ENCODE measurements at regions not wholly inside any gene's neighbourhood (a gene's known extent, or its start where the extent isn't known, plus 50 kb on each side); places are given as distances from the start of the nearest gene placed in this dataset.

- no peak for DNase-seq
Observed at GRCh38 chr7:25279705-25280104, 51.4 kb upstream of the NPVF start.

DNA sequence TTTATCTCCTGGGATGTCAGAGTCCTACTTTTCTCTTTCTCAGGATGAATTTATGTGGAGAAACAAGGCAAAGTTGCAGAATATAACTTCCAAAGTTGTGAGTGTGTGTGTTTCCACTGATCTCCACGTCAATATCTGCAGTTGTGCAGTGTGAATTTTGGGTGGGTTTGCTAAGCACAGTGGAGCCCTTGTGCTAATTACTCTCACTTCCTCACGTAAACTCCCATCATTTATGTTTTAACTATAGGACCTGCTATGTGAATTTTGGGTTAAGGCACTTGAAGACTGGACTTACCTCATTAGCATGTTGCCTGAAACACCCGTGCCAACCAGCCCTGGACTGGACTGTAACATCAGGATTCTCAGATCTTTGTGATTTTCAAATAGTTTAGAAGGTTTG, 51.9 kb upstream of the NPVF start:
- no peak for DNase-seq

GRCh38 chr7:25282194-25282593, 53.9 kb upstream of the NPVF start:
- DNase-seq: no peak

DNA sequence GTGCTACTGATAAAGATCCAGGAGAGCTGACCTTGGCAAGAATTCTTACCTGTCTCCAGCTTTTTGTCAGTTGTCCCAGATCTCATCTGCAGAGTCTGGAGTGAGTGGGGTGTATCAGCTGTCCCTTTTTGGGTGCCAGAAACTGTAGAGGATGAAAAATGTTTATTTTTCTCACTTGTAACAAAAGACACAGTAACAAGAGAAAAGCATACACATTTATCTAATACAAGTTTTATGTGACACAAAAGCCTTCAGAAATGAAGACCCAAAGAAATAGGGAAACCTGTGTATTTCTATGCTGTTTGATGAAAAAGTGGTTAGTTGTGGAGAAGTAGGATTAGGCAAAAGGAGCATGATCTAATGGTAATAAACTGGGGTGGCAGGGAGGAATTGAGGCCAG, 58.5 kb upstream of the NPVF start:
- DNase-seq: no peak

- DNase-seq: no peak
Observed at GRCh38 chr7:25287291-25287690, 59.0 kb upstream of the NPVF start.

DNA sequence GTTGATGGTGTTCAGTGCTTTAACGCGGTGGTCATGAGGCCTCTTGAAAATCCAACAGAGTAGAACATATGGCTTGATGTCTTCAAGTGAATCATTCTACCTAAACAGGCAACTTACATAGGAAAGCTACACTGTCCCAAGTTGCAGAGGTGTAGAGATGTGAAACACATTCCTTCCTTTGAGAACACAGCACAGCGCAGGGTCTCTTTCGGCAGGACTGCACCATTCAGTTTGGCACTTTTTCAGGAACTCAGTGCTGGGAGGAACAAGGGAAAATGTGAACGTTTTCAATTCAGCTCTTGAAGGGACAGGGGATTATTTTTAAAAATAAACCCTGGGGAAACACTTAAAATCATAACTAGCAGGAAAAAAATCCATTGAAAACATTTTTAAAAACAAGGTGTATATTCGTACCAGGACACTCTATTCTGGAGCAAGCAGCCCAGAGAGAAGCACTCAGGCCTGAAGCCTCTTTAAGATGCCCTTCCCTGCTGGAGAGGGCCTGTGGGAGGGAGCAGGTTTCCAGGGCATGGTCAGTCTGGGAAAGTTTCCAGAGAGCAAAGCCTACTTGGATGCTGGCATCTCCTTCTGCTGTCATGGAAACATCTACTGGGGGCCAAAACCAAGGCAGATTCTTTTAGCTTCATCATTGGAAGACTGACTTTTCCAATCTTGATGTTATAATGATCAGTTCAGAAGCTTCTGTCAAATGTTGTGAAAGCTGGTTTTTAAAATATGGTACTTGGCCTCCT, 60.4 kb upstream of the NPVF start:
- DNase-seq: peak in 38 of 56 donors; percentile 4 to 74 (median 28)

- DNase-seq: no peak
Observed at GRCh38 chr7:25289518-25289917, 61.2 kb upstream of the NPVF start.

DNA sequence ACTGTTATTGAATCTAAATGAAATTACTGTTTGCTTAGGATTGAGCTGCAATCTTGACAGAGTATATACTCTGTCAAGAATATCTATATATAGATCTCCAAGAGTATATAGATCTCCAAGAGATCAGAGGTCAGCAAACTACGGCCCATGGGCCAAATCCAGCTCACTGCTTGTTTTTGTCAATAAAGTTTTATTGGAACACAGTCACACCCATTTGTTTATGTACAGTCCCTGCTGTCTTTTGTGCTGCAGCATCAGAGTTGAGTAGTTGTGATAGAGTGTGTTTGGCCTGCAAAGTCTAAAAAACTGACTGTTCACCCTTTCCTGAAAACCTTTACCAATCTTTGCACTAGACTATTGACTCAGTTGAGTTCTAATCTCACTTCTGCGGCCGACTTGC, 66.3 kb upstream of the NPVF start:
- DNase-seq: no peak

- no peak for DNase-seq
Observed at GRCh38 chr7:25295387-25295786, 67.1 kb upstream of the NPVF start.

- no peak for DNase-seq
Observed at GRCh38 chr7:25296086-25296485, 67.8 kb upstream of the NPVF start.

- no peak for DNase-seq
Observed at GRCh38 chr7:25297278-25297677, 69.0 kb upstream of the NPVF start.

GRCh38 chr7:25303281-25304181, 75.2 kb upstream of the NPVF start:
- DNase-seq: no peak

DNA sequence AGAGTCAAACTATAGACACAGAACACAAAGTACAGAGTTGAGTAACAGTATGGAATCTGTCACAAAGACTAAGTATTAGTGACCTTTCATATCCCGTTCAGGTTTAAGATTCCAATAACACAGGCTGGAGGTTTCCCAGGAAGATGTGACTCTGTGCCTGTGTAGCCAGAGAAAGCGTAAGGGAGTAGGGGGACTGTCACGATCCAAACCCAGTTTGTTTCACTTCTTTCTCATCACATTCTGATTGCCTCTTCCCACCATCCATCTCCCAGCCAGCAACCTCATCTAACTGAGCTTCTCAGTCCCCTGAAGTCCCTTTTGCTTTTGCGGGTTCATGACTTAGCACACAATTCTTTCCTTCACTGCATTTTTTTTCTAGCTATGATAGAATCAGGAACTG, 76.4 kb upstream of the NPVF start:
- DNase-seq: no peak

- no peak for DNase-seq
Observed at GRCh38 chr7:25305831-25306230, 77.5 kb upstream of the NPVF start.

DNA sequence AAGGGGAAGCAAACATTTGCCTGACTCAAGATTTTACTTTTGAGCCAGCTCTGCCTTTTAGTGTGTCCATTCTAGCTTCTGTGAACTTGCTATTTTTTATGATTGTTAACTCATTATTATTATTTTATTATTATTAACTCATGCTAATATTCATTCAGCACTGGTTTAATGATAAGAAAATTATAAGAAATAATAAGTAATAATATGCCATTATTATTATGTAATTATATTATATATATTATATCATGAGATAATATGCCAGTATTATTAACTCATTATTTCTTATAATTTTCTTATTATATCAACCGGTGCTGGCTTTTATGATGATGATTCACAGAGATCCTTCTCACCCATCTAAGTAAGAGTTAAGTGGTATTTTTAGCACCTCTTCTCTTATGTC, 79.3 kb upstream of the NPVF start:
- no peak for DNase-seq

GRCh38 chr7:25308246-25308645, 80.0 kb upstream of the NPVF start:
- DNase-seq: peak in 11 of 56 donors; percentile 2 to 34 (median 14)

DNA sequence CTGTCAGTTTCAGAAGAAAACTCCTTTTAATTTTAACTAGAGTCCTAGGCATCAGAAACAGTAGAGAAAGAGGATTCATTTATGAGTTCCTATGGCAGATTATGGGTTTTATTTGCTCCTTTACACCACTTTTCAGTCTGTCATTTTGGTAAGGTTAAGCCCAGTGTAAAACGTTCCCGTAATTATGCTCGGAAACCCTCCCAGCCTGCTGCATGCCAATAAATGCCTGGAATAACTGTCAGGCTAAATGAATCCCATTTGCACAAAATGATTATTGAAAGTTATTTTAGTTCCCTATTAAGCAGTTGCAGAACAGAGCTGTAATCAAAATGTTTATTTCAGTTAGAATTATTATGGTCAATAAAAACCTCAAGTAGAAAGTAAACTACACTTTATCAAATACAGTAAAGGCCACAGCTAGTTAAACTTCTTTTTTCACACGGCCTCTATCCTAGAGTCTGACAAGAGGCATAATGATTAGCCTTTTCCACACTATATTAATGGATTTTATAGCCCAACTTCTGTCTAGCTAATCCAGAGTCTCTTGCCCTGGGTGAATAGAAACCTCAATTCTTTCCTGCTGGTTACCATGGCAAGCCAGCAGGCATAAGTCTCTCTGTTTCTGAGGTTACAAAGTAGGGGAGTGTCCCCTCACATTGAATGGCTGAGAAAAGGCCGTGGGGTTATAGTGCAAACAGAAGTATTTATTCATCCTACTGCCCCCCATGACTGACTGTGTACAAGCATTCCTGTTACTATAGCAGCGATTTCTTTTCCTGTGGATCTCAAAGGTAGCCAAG, 80.8 kb upstream of the NPVF start:
- peak in 3 of 56 donors; percentile 5 to 40 (median 8) for DNase-seq

DNA sequence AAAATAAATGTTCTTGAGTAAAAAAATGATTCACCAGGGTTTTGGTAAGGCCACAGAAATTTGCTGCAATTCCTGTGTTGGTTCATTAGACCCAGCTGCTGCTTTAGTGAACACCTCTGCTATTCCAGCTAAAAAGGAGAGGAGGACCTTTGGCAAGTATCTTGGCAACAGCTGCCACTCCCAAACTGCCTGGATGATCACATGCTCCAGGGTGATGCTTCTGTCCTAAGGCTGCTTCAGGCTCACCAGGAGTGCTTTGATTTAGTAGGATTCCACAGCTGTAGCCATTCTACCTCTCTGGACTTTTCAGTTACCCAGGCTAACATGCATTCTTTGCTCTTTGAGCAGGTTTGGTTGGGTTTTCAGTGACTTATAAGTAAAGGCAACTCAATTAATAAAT, 82.6 kb upstream of the NPVF start:
- DNase-seq: peak in 1 of 56 donors; percentile 2

DNA sequence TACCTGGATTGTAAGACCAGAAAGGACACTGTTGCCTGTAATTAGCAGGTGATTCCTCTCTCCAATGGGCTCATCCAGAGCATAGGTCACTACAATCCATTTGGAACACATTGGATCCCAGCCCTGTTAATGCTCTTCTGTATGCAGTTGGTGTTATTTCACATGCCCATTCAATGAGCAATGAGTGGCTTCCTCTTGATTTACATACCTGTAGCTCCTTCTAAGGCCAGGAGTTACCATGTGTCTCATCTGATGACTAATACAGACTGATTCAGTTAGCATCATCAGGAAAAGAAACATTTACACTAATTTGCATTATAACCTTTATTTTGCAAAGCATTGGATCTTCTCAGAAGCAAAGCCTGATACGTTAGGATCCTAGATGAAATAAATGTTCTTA, 83.1 kb upstream of the NPVF start:
- no peak for DNase-seq

GRCh38 chr7:25312968-25313367, 84.7 kb upstream of the NPVF start:
- no peak for DNase-seq

DNA sequence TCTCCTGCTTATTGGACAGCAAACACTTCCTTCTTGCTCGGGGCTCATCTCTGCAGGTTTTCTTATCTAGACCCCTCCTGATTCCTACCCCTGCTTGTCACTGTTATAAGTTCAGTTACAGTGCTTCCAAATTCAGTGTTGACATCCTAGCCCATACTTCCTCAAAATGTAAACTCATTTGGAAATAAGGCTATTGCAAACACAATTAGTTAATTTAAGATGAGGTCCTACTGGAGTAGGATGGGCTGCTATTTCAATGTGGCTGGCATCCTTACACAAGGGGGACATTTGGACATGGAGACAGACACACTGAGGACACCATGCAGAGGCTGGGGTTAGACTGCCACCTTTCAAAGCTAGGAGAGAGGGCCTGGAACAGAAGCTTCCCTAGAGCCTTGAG, 85.2 kb upstream of the NPVF start:
- no peak for DNase-seq
